Lower leg skin (tissue), 3 donors: ENCODE measurements at regions not wholly inside any gene's neighbourhood (a gene's known extent, or its start where the extent isn't known, plus 50 kb on each side); places are given as distances from the start of the nearest gene placed in this dataset.

ENCODE experiments used
- POLR2A ChIP-seq, 2 donors: fragments of 450-650 bp; IDR thresholded peaks; one replicate each; pipeline ENCODE4 v1.6.1; 2016 to 2017; ENCODE audit warnings: antibody characterized with exemption in 2 of 2, mild to moderate bottlenecking in 1 of 2, moderate library complexity in 1 of 2
- TF ChIP-seq, protein P1 (sequence below), 3 donors: fragments of 450-650 bp; IDR thresholded peaks; one replicate each; pipeline ENCODE4 v1.5.1; 2016; ENCODE audit warnings: antibody characterized with exemption in 3 of 3, mild to moderate bottlenecking in 3 of 3, moderate library complexity in 2 of 3

DNA sequence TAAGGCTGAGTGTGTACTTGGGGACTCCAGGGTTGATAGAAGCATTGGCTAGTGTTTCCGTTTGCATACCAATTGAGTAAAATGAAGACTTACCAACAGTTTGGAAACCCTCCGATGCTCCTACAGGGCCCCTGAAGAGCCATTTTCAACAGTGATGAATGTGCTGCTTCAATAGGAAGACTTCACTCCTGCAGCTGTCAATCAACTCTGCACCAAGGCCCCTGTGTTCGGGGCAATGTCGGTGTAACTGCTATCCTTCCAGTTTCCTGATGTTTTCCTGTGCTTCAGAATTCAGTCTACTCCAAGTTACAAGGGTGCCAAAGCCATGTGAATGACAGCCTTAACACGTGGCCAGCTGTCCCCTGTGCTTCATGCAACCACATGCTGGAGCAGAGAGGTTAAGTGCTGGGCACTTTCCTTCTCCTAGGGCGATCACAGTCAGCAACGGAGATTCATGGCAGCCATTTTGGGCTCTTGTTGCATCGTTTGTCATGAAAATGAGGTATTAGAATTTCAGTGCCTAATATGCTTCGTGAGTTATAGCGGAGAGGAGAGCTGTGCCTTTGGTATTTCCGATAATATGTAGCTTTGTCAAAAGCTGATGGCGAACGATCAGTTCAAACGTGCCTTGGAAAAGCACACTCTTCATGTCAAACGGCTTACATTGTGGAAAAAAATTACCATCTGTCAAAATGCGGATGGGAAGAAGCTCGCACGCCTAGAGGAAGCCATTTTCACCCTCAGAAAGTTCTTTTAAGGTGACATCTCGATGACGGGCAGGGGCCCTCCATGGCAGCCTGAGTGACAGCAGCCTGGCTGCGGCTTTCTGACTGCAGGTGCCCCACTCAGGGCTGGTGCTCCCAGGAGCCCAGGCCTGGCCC lies 287.8 kb downstream of the ACTR3B start:
- TF ChIP-seq, protein P1, sequence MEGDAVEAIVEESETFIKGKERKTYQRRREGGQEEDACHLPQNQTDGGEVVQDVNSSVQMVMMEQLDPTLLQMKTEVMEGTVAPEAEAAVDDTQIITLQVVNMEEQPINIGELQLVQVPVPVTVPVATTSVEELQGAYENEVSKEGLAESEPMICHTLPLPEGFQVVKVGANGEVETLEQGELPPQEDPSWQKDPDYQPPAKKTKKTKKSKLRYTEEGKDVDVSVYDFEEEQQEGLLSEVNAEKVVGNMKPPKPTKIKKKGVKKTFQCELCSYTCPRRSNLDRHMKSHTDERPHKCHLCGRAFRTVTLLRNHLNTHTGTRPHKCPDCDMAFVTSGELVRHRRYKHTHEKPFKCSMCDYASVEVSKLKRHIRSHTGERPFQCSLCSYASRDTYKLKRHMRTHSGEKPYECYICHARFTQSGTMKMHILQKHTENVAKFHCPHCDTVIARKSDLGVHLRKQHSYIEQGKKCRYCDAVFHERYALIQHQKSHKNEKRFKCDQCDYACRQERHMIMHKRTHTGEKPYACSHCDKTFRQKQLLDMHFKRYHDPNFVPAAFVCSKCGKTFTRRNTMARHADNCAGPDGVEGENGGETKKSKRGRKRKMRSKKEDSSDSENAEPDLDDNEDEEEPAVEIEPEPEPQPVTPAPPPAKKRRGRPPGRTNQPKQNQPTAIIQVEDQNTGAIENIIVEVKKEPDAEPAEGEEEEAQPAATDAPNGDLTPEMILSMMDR (IDR thresholded peaks at IDR 0.05) = no peak
- no peak for TF ChIP-seq POLR2A (IDR thresholded peaks at IDR 0.05)
